ENCODE measurements at regions not wholly inside any gene's neighbourhood (a gene's known extent, or its start where the extent isn't known, plus 50 kb on each side); places are given as distances from the start of the nearest gene placed in this dataset.

GRCh38 chr5:30042677-30043076, 1150.8 kb upstream of the CDH6 start:
- Histone ChIP-seq H4K91ac (ENCODE audit: low read depth, low read length) (no peak overlapping the region), H3K9ac (ENCODE audit: low read length) (peak overlapping the region; percentile 63), H3K14ac (ENCODE audit: low read length) (no peak overlapping the region), H2AK5ac (ENCODE audit: low read length) (no peak overlapping the region), H2BK120ac (ENCODE audit: insufficient read depth, low read length, poor library complexity) (no peak overlapping the region), H3K23ac (ENCODE audit: low read length) (no peak overlapping the region), H3K4me3 (ENCODE audit: low read depth, low read length) (peak overlapping the region; percentile 40), H3K79me2 (ENCODE audit: control insufficient read depth, insufficient read depth, low read length, poor library complexity) (no peaks in the 10 kb centered on the region), H3K27ac (ENCODE audit: low read depth, low read length) (no peak overlapping the region), H3K4me1 (ENCODE audit: control insufficient read depth in 1 of 2, insufficient read depth in 2 of 2, low read length in 2 of 2) (no peaks in the 10 kb centered on the region), H4K12ac (ENCODE audit: low read depth, low read length) (no peak overlapping the region), H3K4me2 (ENCODE audit: low read length) (no peak overlapping the region), H3K18ac (ENCODE audit: low read length) (no peak overlapping the region), H2BK12ac (ENCODE audit: low read length) (no peak overlapping the region), H3K79me1 (ENCODE audit: low read length) (no peaks in the 10 kb centered on the region), H2AFZ (ENCODE audit: insufficient read depth, low read length, poor library complexity) (no peak overlapping the region), H3K4ac (ENCODE audit: low read depth, low read length) (no peak overlapping the region), H3K9me3 (ENCODE audit: insufficient read depth, low read depth, low read length) (no peaks in the 10 kb centered on the region), H3K36me3 (ENCODE audit: control insufficient read depth in 1 of 2, insufficient read depth in 2 of 2, low read length in 2 of 2) (no peaks in the 10 kb centered on the region), H3K27me3 (ENCODE audit: insufficient read depth, low read length) (no peaks in the 10 kb centered on the region), H4K8ac (ENCODE audit: low read depth, low read length) (no peak overlapping the region), H2BK5ac (ENCODE audit: low read depth, low read length, poor library complexity) (no peak overlapping the region)
- DNase-seq, result no peak
- no CpG with 5 or more reads among the region's 10 CpGs for WGBS (ENCODE audit: extremely low coverage, insufficient coverage, insufficient read length)

DNA sequence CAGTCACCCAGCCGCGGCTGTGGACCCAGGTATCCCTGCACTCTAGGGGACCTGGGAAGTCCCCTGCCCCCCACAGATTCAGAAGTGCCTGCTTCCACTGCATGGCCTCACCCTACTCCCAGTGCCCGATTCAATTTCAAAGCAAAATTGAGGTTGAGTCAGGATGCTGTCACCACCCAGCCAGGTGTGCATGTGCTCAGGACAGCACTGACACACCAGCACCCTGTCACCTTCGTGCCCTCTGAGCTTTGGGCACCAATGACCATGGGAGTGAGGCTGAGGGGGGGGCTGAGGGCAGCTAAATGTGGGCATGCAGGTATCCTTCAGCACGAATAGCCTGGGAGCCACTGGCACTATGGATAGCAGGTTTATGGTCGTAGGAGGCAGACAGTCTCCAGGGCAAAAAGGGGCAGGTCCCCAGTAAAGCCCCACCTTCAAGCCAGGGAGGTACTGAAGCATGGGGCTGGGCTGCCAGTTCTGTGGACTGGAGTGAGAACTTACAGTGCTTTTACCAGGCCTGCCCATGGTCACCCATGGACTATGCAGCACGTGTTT, 1151.6 kb upstream of the CDH6 start:
- Histone ChIP-seq H3K27ac (ENCODE audit: low read depth, low read length) (no peak overlapping the region), H3K18ac (ENCODE audit: low read length) (no peak overlapping the region), H3K9ac (ENCODE audit: low read length) (no peak overlapping the region), H4K91ac (ENCODE audit: low read depth, low read length) (no peak overlapping the region), H3K79me1 (ENCODE audit: low read length) (no peaks in the 10 kb centered on the region), H3K4me3 (ENCODE audit: low read depth, low read length) (no peak overlapping the region), H2BK5ac (ENCODE audit: low read depth, low read length, poor library complexity) (no peak overlapping the region), H3K23ac (ENCODE audit: low read length) (no peak overlapping the region), H2AK5ac (ENCODE audit: low read length) (no peak overlapping the region), H3K4me2 (ENCODE audit: low read length) (no peak overlapping the region), H3K9me3 (ENCODE audit: insufficient read depth, low read depth, low read length) (no peaks in the 10 kb centered on the region), H2BK12ac (ENCODE audit: low read length) (no peak overlapping the region), H3K4me1 (ENCODE audit: control insufficient read depth in 1 of 2, insufficient read depth in 2 of 2, low read length in 2 of 2) (no peaks in the 10 kb centered on the region), H4K12ac (ENCODE audit: low read depth, low read length) (no peak overlapping the region), H2AFZ (ENCODE audit: insufficient read depth, low read length, poor library complexity) (no peak overlapping the region), H3K36me3 (ENCODE audit: control insufficient read depth in 1 of 2, insufficient read depth in 2 of 2, low read length in 2 of 2) (no peaks in the 10 kb centered on the region), H3K27me3 (ENCODE audit: insufficient read depth, low read length) (no peaks in the 10 kb centered on the region), H3K4ac (ENCODE audit: low read depth, low read length) (no peak overlapping the region), H3K79me2 (ENCODE audit: control insufficient read depth, insufficient read depth, low read length, poor library complexity) (no peaks in the 10 kb centered on the region), H3K14ac (ENCODE audit: low read length) (no peak overlapping the region), H4K8ac (ENCODE audit: low read depth, low read length) (no peak overlapping the region), H2BK120ac (ENCODE audit: insufficient read depth, low read length, poor library complexity) (no peak overlapping the region)
- WGBS (ENCODE audit: extremely low coverage, insufficient coverage, insufficient read length), result no CpG with 5 or more reads among the region's 7 CpGs
- DNase-seq, result no peak

GRCh38 chr5:30041291-30041690, 1152.2 kb upstream of the CDH6 start:
- Histone ChIP-seq H3K27ac (ENCODE audit: low read depth, low read length) (no peak overlapping the region), H3K23ac (ENCODE audit: low read length) (no peak overlapping the region), H2BK5ac (ENCODE audit: low read depth, low read length, poor library complexity) (no peak overlapping the region), H3K14ac (ENCODE audit: low read length) (no peak overlapping the region), H3K4ac (ENCODE audit: low read depth, low read length) (no peak overlapping the region), H3K18ac (ENCODE audit: low read length) (no peak overlapping the region), H2AK5ac (ENCODE audit: low read length) (no peak overlapping the region), H3K9ac (ENCODE audit: low read length) (no peak overlapping the region), H3K4me1 (ENCODE audit: control insufficient read depth in 1 of 2, insufficient read depth in 2 of 2, low read length in 2 of 2) (no peaks in the 10 kb centered on the region), H3K79me1 (ENCODE audit: low read length) (no peaks in the 10 kb centered on the region), H2BK12ac (ENCODE audit: low read length) (no peak overlapping the region), H3K4me3 (ENCODE audit: low read depth, low read length) (no peak overlapping the region), H2AFZ (ENCODE audit: insufficient read depth, low read length, poor library complexity) (no peak overlapping the region), H3K27me3 (ENCODE audit: insufficient read depth, low read length) (no peaks in the 10 kb centered on the region), H3K9me3 (ENCODE audit: insufficient read depth, low read depth, low read length) (no peaks in the 10 kb centered on the region), H2BK120ac (ENCODE audit: insufficient read depth, low read length, poor library complexity) (no peak overlapping the region), H4K91ac (ENCODE audit: low read depth, low read length) (no peak overlapping the region), H3K36me3 (ENCODE audit: control insufficient read depth in 1 of 2, insufficient read depth in 2 of 2, low read length in 2 of 2) (no peaks in the 10 kb centered on the region), H4K8ac (ENCODE audit: low read depth, low read length) (no peak overlapping the region), H4K12ac (ENCODE audit: low read depth, low read length) (no peak overlapping the region), H3K4me2 (ENCODE audit: low read length) (no peak overlapping the region), H3K79me2 (ENCODE audit: control insufficient read depth, insufficient read depth, low read length, poor library complexity) (no peaks in the 10 kb centered on the region)
- WGBS (ENCODE audit: extremely low coverage, insufficient coverage, insufficient read length), result no CpG with 5 or more reads among the region's 3 CpGs
- DNase-seq, result no peak

GRCh38 chr5:30040488-30041118, 1152.9 kb upstream of the CDH6 start:
- no peak overlapping the region for H4K91ac ChIP-seq (ENCODE audit: low read depth, low read length)
- no peak overlapping the region for H3K9ac ChIP-seq (ENCODE audit: low read length)
- H3K18ac ChIP-seq (ENCODE audit: low read length), result no peak overlapping the region
- H3K79me1 ChIP-seq (ENCODE audit: low read length), result no peaks in the 10 kb centered on the region
- H3K4ac ChIP-seq (ENCODE audit: low read depth, low read length), result no peak overlapping the region
- no peaks in the 10 kb centered on the region for H3K79me2 ChIP-seq (ENCODE audit: control insufficient read depth, insufficient read depth, low read length, poor library complexity)
- H3K36me3 ChIP-seq (ENCODE audit: control insufficient read depth in 1 of 2, insufficient read depth in 2 of 2, low read length in 2 of 2), result no peaks in the 10 kb centered on the region
- H3K9me3 ChIP-seq (ENCODE audit: insufficient read depth, low read depth, low read length), result no peaks in the 10 kb centered on the region
- no peak overlapping the region for H3K23ac ChIP-seq (ENCODE audit: low read length)
- H2AK5ac ChIP-seq (ENCODE audit: low read length), result no peak overlapping the region
- H2BK12ac ChIP-seq (ENCODE audit: low read length), result no peak overlapping the region
- no peaks in the 10 kb centered on the region for H3K27me3 ChIP-seq (ENCODE audit: insufficient read depth, low read length)
- no peak overlapping the region for H3K4me2 ChIP-seq (ENCODE audit: low read length)
- no peak overlapping the region for H3K27ac ChIP-seq (ENCODE audit: low read depth, low read length)
- no peak overlapping the region for H3K14ac ChIP-seq (ENCODE audit: low read length)
- H3K4me3 ChIP-seq (ENCODE audit: low read depth, low read length), result no peak overlapping the region
- H4K12ac ChIP-seq (ENCODE audit: low read depth, low read length), result no peak overlapping the region
- no peak overlapping the region for H2BK5ac ChIP-seq (ENCODE audit: low read depth, low read length, poor library complexity)
- no peak overlapping the region for H2AFZ ChIP-seq (ENCODE audit: insufficient read depth, low read length, poor library complexity)
- no peaks in the 10 kb centered on the region for H3K4me1 ChIP-seq (ENCODE audit: control insufficient read depth in 1 of 2, insufficient read depth in 2 of 2, low read length in 2 of 2)
- DNase-seq, result peak in 1 of 2 donors; percentile 52
- WGBS (ENCODE audit: extremely low coverage, insufficient coverage, insufficient read length), result no CpG with 5 or more reads among the region's 6 CpGs
- H2BK120ac ChIP-seq (ENCODE audit: insufficient read depth, low read length, poor library complexity), result no peak overlapping the region
- no peak overlapping the region for H4K8ac ChIP-seq (ENCODE audit: low read depth, low read length)
